ENCODE measurements at regions not wholly inside any gene's neighbourhood (a gene's known extent, or its start where the extent isn't known, plus 50 kb on each side); places are given as distances from the start of the nearest gene placed in this dataset.
"Not testable (repeated sequence)": the region's sequence is repeated elsewhere in the genome, so short reads cannot be mapped to it uniquely, and the experiment has no call there.

DNA sequence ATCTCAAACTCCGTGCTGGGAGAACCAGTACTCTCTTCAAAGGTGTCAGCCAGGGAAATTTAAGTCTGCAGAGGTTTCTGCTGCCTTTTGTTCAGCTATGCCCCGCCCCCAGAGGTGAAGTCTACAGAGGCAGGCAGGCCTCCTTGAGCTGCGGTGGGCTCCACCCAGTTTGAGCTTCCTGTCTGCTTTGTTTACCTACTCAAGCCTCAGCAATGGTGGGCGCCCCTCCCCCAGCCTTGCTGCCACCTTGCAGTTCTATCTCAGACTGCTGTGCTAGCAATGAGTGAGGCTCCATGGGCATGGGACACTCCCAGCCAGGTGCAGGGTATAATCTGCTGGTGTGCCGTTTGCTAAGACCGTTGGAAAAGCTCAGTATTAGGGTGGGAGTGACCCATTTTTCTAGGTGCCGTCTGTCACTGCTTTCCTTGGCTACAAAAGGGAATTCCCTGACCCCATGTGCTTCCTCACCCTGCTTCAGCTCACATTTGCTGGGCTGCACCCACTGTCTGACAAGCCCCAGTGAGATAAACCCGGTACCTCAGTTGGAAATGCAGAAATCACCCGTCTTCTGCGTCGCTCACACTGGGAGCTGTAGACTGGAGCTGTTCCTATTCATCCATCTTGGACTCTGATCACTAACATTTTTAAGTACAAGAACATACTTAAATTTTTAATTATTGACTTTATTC lies 389.2 kb upstream of the UBE2E3 start:
- not testable (repeated sequence) for TF ChIP-seq EZH2phosphoT487 (IDR thresholded peaks at IDR 0.05; ENCODE audit: low read length); EZH2 (optimal IDR thresholded peaks at IDR 0.05; ENCODE audit: low read depth, low read length)
- TF ChIP-seq, protein P1, sequence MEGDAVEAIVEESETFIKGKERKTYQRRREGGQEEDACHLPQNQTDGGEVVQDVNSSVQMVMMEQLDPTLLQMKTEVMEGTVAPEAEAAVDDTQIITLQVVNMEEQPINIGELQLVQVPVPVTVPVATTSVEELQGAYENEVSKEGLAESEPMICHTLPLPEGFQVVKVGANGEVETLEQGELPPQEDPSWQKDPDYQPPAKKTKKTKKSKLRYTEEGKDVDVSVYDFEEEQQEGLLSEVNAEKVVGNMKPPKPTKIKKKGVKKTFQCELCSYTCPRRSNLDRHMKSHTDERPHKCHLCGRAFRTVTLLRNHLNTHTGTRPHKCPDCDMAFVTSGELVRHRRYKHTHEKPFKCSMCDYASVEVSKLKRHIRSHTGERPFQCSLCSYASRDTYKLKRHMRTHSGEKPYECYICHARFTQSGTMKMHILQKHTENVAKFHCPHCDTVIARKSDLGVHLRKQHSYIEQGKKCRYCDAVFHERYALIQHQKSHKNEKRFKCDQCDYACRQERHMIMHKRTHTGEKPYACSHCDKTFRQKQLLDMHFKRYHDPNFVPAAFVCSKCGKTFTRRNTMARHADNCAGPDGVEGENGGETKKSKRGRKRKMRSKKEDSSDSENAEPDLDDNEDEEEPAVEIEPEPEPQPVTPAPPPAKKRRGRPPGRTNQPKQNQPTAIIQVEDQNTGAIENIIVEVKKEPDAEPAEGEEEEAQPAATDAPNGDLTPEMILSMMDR (IDR thresholded peaks at IDR 0.05; ENCODE audit: low read length) = not testable (repeated sequence)
